HG03196 (cell line): ENCODE measurements at regions not wholly inside any gene's neighbourhood (a gene's known extent, or its start where the extent isn't known, plus 50 kb on each side); places are given as distances from the start of the nearest gene placed in this dataset.
"Not testable (repeated sequence)": the region's sequence is repeated elsewhere in the genome, so short reads cannot be mapped to it uniquely, and the experiment has no call there.

Experiments
- ATAC-seq: cut with Tn5 transposase; IDR thresholded peaks from one replicate; pipeline ENCODE4 v1.9.1; 2021; ENCODE audit not compliant: unreplicated experiment

GRCh38 chr10:78231939-78232338, 198.3 kb downstream of the RPS24 start:
- ATAC-seq = no peak

GRCh38 chr10:78236416-78237015, 202.9 kb downstream of the RPS24 start:
- no peak for ATAC-seq

DNA sequence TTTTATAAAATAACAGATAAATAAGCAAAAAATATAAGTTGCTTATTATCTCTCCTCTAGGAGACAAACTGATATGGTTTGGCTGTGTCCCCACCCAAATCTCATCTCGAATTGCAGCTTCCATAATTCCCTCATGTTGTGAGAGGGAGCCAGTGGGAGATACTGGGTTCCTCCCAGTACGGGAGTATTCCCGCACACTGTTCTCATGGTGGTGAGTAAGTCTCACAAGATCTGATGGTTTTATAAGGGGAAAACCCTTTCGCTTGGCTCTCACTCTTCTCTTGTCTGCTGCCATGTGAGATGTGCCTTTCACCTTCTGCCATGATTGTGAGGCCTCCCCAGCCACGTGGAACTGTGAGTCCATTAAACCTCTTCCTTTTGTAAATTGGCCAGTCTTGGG, 204.3 kb downstream of the RPS24 start:
- not testable (repeated sequence) for ATAC-seq

- ATAC-seq = no peak
These were observed 213.6 kb downstream of the RPS24 start for GRCh38 chr10:78247266-78247665.

DNA sequence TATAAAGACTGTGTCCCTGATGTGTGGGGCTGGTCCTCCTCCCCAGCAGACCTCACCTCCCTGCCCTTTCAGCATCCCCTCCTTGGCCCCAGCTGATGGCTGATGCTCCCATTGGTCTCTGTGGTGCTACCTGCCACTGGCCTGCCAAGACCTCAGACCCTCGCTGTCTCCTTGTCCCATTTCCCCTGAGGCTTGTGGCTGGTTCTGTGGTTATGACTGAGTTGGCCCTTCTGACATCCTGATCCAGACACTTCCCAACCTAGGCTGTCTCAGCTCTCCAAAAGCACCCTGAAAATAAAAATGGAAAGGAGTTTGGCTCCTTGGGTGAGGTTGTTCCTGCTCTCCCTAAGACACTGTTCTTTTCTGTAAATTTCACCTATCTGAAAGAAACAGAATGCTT, 214.2 kb downstream of the RPS24 start:
- ATAC-seq = no peak

GRCh38 chr10:78248651-78249464, 215.2 kb downstream of the RPS24 start:
- no peak for ATAC-seq

- ATAC-seq = no peak
These were observed 216.0 kb downstream of the RPS24 start for GRCh38 chr10:78249690-78250089.

DNA sequence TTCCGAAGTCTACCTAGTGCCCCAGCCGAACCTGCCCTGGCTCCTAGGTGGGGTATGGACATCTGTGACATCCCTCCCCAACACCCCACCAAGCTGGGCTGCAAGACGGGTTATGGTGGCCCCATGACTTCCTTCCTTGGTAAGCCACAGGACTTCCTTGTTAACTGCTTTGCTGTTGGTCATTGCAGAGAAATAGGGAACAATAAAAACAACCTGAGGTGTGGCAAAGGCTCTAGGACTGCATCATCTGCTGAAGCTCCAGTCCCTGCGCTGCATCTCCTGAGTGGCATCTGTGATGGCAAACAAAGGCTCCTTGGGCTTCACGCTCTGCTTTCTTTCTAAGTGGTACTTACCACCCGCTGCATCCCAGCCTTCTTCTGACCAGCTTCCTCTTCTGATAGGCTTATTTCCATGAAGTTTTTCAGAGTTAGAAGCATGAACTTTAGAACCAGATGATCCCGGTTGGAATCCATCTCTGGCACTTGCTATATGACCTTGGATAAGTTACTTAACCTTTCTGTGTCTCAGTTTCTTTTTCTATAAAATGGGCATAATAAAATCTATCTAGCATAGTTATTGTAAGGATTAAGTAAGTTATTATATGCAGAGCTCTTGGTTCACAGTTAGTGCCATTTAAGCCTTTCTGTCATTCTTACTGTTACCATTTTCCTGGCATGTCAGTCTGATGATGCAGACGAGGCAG, 216.8 kb downstream of the RPS24 start:
- no peak for ATAC-seq

- no peak for ATAC-seq
These were observed 217.3 kb downstream of the RPS24 start for GRCh38 chr10:78251016-78251385.

DNA sequence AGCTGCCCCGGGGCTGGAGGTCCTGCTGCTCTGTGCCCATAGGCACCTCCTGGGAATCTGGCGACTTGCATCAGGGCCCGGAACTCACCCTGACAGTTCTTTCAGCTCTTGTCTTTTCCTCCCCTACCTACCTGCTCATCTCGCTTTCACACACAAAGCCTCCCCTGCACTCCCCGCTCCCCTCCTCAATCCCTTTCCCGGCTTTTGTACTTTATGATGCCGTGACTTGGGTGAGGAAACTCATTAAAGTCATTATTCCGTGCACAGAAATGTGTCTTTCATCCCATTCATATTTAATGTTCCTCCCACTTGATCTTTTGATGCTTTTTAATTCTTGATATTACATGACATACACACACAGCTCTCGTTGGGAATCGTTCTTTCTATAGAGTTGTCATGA, 218.6 kb downstream of the RPS24 start:
- ATAC-seq = no peak

GRCh38 chr10:78253063-78253853, 219.6 kb downstream of the RPS24 start:
- ATAC-seq = no peak

DNA sequence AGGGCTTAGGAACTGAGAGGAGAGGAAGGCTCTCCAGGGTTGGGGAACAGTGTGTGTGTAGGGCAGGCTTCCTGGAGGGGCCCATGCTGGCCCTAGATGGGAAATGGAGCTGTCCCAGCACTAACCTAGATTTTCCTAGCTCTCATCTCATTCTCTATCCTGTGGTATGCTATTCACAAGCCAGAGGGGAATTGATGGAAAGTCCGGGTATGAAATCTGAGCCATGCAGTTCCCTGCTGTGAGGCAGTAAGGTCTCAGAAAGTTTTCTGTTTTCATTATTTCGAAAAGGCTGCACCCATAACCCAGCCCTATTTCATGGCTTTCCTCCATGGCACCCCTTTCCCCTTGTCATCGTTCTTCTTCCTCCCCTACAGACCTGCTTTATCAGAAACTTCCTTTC, 220.3 kb downstream of the RPS24 start:
- ATAC-seq = no peak

- ATAC-seq = no peak
These were observed 221.6 kb downstream of the RPS24 start for GRCh38 chr10:78255214-78255613.

- ATAC-seq = no peak
These were observed 222.4 kb downstream of the RPS24 start for GRCh38 chr10:78255796-78256638.

GRCh38 chr10:78258323-78259030, 224.8 kb downstream of the RPS24 start:
- ATAC-seq = no peak

DNA sequence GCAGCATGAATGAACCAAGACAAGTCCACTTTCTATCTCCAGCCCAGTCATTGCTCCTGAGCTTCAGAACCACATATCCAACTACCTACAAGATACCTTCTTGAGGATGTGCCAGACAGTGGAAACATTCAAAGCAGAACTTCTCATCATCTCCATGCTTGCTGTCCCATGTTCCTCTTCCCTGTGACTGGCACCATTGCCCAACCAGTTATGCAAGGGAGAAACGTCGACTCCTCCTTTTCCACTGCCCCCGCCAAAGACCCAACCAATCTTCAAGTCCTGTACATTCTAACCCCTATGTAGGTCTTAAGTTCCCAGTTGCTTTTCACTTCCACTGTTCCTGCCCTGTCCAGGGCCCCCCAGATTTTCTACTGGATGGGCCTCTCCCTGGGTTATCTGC, 225.7 kb downstream of the RPS24 start:
- no peak for ATAC-seq

- no peak for ATAC-seq
These were observed 226.5 kb downstream of the RPS24 start for GRCh38 chr10:78260141-78260540.

- ATAC-seq = no peak
These were observed 227.0 kb downstream of the RPS24 start for GRCh38 chr10:78260680-78261079.

DNA sequence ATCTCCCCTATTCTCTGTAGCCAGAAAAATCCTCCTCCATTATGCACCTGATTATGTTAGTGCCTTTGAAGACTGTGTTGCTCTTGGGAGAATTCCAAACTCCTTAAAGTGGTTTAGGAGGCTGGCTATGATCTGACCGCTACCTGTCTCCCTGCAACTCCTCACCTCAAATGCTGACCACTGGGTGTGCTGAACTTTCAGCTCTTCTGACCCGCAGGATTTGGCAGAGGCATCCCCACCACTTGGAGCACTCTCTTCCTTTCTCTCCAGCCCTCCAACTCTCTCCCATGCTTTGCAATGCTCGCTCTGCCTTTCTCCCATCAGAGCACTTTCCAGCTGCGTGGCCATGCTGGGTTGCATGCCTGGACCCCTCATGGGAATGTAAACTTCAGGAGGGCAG, 227.6 kb downstream of the RPS24 start:
- ATAC-seq = no peak

DNA sequence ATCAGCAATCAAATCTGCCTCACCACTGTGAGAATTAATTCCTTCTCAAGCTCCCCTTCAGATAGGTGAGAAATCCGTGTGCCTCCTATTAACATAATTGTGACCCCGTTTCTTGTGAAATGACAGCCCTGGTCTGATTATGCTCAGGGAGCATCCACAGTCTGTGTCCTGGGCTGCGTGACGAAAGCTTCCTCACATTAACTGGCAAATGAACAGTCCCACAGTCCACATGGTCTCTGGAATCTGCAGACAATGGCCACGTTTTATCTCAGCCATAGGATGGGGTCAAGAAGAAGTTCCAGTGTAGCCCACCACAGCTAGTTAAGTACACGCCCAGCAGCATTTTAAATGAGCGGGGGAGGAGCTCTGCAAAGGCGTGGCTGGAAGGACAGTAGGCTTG, 229.2 kb downstream of the RPS24 start:
- no peak for ATAC-seq
